Brain microvascular endothelial cell (primary cell): ENCODE measurements at regions not wholly inside any gene's neighbourhood (a gene's known extent, or its start where the extent isn't known, plus 50 kb on each side); places are given as distances from the start of the nearest gene placed in this dataset.
"Not testable (repeated sequence)": the region's sequence is repeated elsewhere in the genome, so short reads cannot be mapped to it uniquely, and the experiment has no call there.

ENCODE experiments used
- DNase-seq: peaks from one replicate; pipeline ENCODE4 v3.0.0-alpha.2; 2020
- H3K27ac ChIP-seq: fragments of 250-450 bp; sonication (Bioruptor Pico); 2 replicates; pipeline ENCODE4 v1.5.1; 2020; ENCODE audit warnings: mild to moderate bottlenecking, moderate library complexity
- H3K27me3 ChIP-seq: fragments of 250-450 bp; sonication (Bioruptor Pico); replicated peaks from 2 replicates; pipeline ENCODE4 v1.5.1; 2020; ENCODE audit warnings: mild to moderate bottlenecking
- H3K36me3 ChIP-seq: fragments of 250-450 bp; sonication (Bioruptor Pico); replicated peaks from 2 replicates; pipeline ENCODE4 v1.5.1; 2020; ENCODE audit warnings: mild to moderate bottlenecking
- H3K4me3 ChIP-seq: 2 replicates; pipeline ENCODE4 v1.5.1; 2011; ENCODE audit warnings: low read depth, mild to moderate bottlenecking, control low read depth, low read length, moderate library complexity
- CTCF ChIP-seq: IDR thresholded peaks from 2 replicates; pipeline ENCODE4 v1.5.1; 2011; ENCODE audit warnings: low read depth, mild to moderate bottlenecking, moderate library complexity, low read length, control low read depth, inconsistent platforms; ENCODE audit errors: missing control alignments
- in situ Hi-C: cut with HindIII; loops from 2 replicates; pipeline ENCODE4 v1.10.0; 2017; ENCODE audit warnings: low sequenced_read_pairs, low pct_ligation_motif_present

GRCh38 chr6:16019462-16019861 lies 109.4 kb upstream of the MYLIP start:
- no peak for DNase-seq
- no peaks in the 10 kb centered on the region for H3K27me3 ChIP-seq
- in situ Hi-C loops: no loop called here
- H3K27ac ChIP-seq: no peak overlapping the region
- no peak for TF ChIP-seq CTCF
- no peaks in the 10 kb centered on the region for H3K36me3 ChIP-seq
- no peak overlapping the region for H3K4me3 ChIP-seq

- in situ Hi-C loops: no loop called here
- Histone ChIP-seq H3K27ac (no peak overlapping the region), H3K4me3 (no peak overlapping the region), H3K36me3 (no peaks in the 10 kb centered on the region), H3K27me3 (no peaks in the 10 kb centered on the region)
- DNase-seq: no peak
- no peak for TF ChIP-seq CTCF
These were observed 110.3 kb upstream of the MYLIP start for GRCh38 chr6:16018626-16019025.

- H3K27me3 ChIP-seq, H3K36me3 ChIP-seq, H3K4me3 ChIP-seq, DNase-seq, in situ Hi-C loops, H3K27ac ChIP-seq: not testable (repeated sequence)
These were observed 114.6 kb upstream of the MYLIP start for GRCh38 chr6:16014325-16014724.

- H3K36me3 ChIP-seq: no peaks in the 10 kb centered on the region
- DNase-seq: no peak
- no peak overlapping the region for H3K4me3 ChIP-seq
- in situ Hi-C loops: no loop called here
- no peaks in the 10 kb centered on the region for H3K27me3 ChIP-seq
- no peak overlapping the region for H3K27ac ChIP-seq
- no peak for TF ChIP-seq CTCF
These were observed 121.7 kb upstream of the MYLIP start for GRCh38 chr6:16007146-16007545.

GRCh38 chr6:16006681-16007080 lies 122.2 kb upstream of the MYLIP start:
- TF ChIP-seq CTCF: no peak
- no peaks in the 10 kb centered on the region for H3K27me3 ChIP-seq
- in situ Hi-C loops: no loop called here
- H3K36me3 ChIP-seq: no peaks in the 10 kb centered on the region
- no peak for DNase-seq
- no peak overlapping the region for H3K4me3 ChIP-seq
- H3K27ac ChIP-seq: no peak overlapping the region

- no peaks in the 10 kb centered on the region for H3K27me3 ChIP-seq
- TF ChIP-seq CTCF: no peak
- no peak overlapping the region for H3K4me3 ChIP-seq
- in situ Hi-C loops: no loop called here
- H3K36me3 ChIP-seq: no peaks in the 10 kb centered on the region
- no peak overlapping the region for H3K27ac ChIP-seq
- no peak for DNase-seq
These were observed 123.8 kb upstream of the MYLIP start for GRCh38 chr6:16004934-16005679.
